Tibial artery (tissue), 4 donors: ENCODE measurements at regions not wholly inside any gene's neighbourhood (a gene's known extent, or its start where the extent isn't known, plus 50 kb on each side); places are given as distances from the start of the nearest gene placed in this dataset.

Source experiments
- DNase-seq, 2 donors: peaks; one replicate each; pipeline ENCODE4 v3.0.0-alpha.2; 2019
- H3K27ac ChIP-seq, 2 donors: fragments of 200-600 bp; sonication (generic) in 1 of 2; 1 replicate in 1 of 2; 2 replicates in 1 of 2; pipeline ENCODE4 v1.5.1; 2018 to 2019; ENCODE audit warnings: mild to moderate bottlenecking in 1 of 2
- H3K27me3 ChIP-seq, 2 donors: fragments of 200-600 bp; sonication (generic) in 1 of 2; one replicate each; pipeline versions ENCODE4 v1.5.1 to v1.6.0; 2016 to 2019
- H3K36me3 ChIP-seq, 3 donors: fragments of 200-600 bp; sonication (generic) in 2 of 3; one replicate each; pipeline ENCODE4 v1.5.1; 2016 to 2019; ENCODE audit warnings: mild to moderate bottlenecking in 2 of 3
- H3K4me1 ChIP-seq, 4 donors: fragments of 200-600 bp; sonication (generic) in 2 of 4; 1 replicate in 3 of 4; 2 replicates in 1 of 4; pipeline ENCODE4 v1.5.1; 2016 to 2019
- H3K4me3 ChIP-seq, 2 donors: fragments of 200-600 bp; sonication (generic) in 1 of 2; 1 replicate in 1 of 2; 2 replicates in 1 of 2; pipeline ENCODE4 v1.5.1; 2018 to 2019; ENCODE audit warnings: mild to moderate bottlenecking in 2 of 2
- H3K9me3 ChIP-seq, 3 donors: fragments of 200-600 bp; sonication (generic) in 1 of 3; one replicate each; pipeline ENCODE4 v1.5.1; 2016 to 2019
- CTCF ChIP-seq, 2 experiments: fragments of 200-600 bp in 1 of 2; fragments of 450-650 bp in 1 of 2; IDR thresholded peaks; one replicate each; pipeline ENCODE4 v1.5.1; 2017 to 2019; ENCODE audit warnings: antibody characterized with exemption in 2 of 2, mild to moderate bottlenecking in 1 of 2, moderate library complexity in 1 of 2
- intact Hi-C: fragments of 100-400 bp; cut with DNase I; formaldehyde crosslinking; loops from one replicate; pipeline ENCODE4 v1.15.0; 2023; ENCODE audit warnings: low total_unique reads

- Histone ChIP-seq H3K4me1 (peaks cover 0 to 50% (median 0%) of the 10 kb centered on the region in 4 donors), H3K27ac (no peak overlapping the region), H3K27me3 (no peaks in the 10 kb centered on the region), H3K36me3 (no peaks in the 10 kb centered on the region), H3K4me3 (no peak overlapping the region), H3K9me3 (no peaks in the 10 kb centered on the region)
- no peak for TF ChIP-seq CTCF (IDR thresholded peaks at IDR 0.05)
- DNase-seq: no peak
- intact Hi-C loops: no loop called here
These were observed 331.4 kb downstream of the PCDH7 start for GRCh38 chr4:31051565-31051964.

- no peaks in the 10 kb centered on the region for H3K36me3 ChIP-seq
- TF ChIP-seq CTCF (IDR thresholded peaks at IDR 0.05): no peak
- DNase-seq: no peak
- no peak overlapping the region for H3K4me3 ChIP-seq
- H3K4me1 ChIP-seq: peaks cover 0 to 50% (median 0%) of the 10 kb centered on the region in 4 donors
- H3K27me3 ChIP-seq: no peaks in the 10 kb centered on the region
- intact Hi-C loops: no loop called here
- H3K9me3 ChIP-seq: no peaks in the 10 kb centered on the region
- H3K27ac ChIP-seq: no peak overlapping the region
These were observed 332.4 kb downstream of the PCDH7 start for GRCh38 chr4:31052519-31052918.

DNA sequence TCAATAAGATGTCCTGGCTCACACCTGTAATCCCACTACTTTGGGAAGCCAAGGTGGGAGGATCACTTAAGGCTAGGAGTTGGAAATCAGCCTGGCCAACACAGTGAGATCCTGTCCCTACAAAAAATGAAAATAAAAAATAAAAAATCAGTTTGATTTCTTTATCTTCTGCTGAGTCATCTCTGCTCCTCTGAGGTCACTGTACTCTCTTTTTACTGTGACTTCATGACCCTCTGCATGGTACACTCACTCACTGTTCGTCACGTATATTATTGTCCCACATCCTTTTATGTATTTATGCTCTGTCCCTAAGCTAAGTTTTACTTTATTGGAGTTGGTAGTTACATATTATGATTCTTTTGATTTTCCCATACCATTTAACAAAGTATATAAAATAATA, 333.3 kb downstream of the PCDH7 start:
- Histone ChIP-seq H3K4me3 (no peak overlapping the region), H3K9me3 (no peaks in the 10 kb centered on the region), H3K27me3 (no peaks in the 10 kb centered on the region), H3K36me3 (no peaks in the 10 kb centered on the region), H3K4me1 (peaks cover 0 to 43% (median 0%) of the 10 kb centered on the region in 4 donors), H3K27ac (no peak overlapping the region)
- intact Hi-C loops: no loop called here
- DNase-seq: no peak
- no peak for TF ChIP-seq CTCF (IDR thresholded peaks at IDR 0.05)

- no peak for TF ChIP-seq CTCF (IDR thresholded peaks at IDR 0.05)
- intact Hi-C loops: no loop called here
These were observed 334.1 kb downstream of the PCDH7 start for GRCh38 chr4:31054295-31054694.

GRCh38 chr4:31058656-31059055, 338.5 kb downstream of the PCDH7 start:
- H3K4me1 ChIP-seq: peaks cover 0 to 22% (median 0%) of the 10 kb centered on the region in 4 donors
- no peak for TF ChIP-seq CTCF (IDR thresholded peaks at IDR 0.05)
- H3K27me3 ChIP-seq: no peaks in the 10 kb centered on the region
- no peak overlapping the region for H3K4me3 ChIP-seq
- no peaks in the 10 kb centered on the region for H3K36me3 ChIP-seq
- no peak overlapping the region for H3K27ac ChIP-seq
- DNase-seq: no peak
- intact Hi-C loops: no loop called here
- H3K9me3 ChIP-seq: no peaks in the 10 kb centered on the region

More at GRCh38 chr4:31054295-31054694, 334.1 kb downstream of the PCDH7 start:
- Histone ChIP-seq H3K27ac (no peak overlapping the region), H3K36me3 (no peaks in the 10 kb centered on the region), H3K4me1 (peaks cover 0 to 39% (median 0%) of the 10 kb centered on the region in 4 donors), H3K27me3 (no peaks in the 10 kb centered on the region), H3K9me3 (no peaks in the 10 kb centered on the region), H3K4me3 (no peak overlapping the region)
- no peak for DNase-seq
